ENCODE measurements at regions not wholly inside any gene's neighbourhood (a gene's known extent, or its start where the extent isn't known, plus 50 kb on each side); places are given as distances from the start of the nearest gene placed in this dataset.

DNA sequence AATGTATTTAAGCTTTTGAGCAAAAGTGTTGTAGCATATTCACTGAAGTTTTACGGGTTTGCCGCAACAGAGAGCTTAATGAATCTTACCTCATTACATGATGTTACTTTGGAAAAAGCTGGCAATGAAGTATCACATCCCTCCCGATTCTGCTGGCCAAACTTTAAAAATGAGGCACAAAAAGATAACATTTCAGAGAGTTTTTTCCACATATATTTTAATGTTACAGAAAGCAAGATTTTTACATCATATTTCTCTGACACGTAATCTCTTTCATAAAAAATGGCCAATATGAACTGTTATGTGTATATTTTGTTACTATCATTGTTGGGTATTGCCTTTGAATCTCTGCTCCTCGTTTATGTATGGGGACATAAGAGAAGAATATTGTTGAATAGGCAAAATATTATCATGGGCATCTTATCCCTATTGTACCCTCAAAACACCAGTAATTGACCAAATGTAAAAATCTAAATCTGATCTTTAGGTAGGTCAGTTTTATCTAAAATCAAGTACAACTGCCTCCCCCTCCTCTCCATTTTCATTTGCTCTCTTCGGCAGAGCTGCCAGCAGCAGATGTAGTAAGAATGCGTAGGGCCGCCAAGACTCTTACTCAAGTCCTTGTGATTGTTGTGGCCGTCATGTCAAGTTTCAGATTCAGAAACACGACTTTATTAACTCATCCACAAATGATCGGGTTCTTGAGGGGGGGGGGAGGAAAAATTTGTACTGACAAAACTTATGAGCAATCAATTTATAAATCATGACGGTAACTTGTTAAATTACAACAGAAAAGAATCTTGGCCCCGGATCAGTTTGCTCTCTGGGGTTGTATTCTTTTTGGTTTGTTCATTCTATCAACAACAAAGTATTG, 106.7 kb upstream of the THRB start:
- no peak for DNase-seq (ENCODE audit: low read depth, low spot score)
- TF ChIP-seq, protein P1, sequence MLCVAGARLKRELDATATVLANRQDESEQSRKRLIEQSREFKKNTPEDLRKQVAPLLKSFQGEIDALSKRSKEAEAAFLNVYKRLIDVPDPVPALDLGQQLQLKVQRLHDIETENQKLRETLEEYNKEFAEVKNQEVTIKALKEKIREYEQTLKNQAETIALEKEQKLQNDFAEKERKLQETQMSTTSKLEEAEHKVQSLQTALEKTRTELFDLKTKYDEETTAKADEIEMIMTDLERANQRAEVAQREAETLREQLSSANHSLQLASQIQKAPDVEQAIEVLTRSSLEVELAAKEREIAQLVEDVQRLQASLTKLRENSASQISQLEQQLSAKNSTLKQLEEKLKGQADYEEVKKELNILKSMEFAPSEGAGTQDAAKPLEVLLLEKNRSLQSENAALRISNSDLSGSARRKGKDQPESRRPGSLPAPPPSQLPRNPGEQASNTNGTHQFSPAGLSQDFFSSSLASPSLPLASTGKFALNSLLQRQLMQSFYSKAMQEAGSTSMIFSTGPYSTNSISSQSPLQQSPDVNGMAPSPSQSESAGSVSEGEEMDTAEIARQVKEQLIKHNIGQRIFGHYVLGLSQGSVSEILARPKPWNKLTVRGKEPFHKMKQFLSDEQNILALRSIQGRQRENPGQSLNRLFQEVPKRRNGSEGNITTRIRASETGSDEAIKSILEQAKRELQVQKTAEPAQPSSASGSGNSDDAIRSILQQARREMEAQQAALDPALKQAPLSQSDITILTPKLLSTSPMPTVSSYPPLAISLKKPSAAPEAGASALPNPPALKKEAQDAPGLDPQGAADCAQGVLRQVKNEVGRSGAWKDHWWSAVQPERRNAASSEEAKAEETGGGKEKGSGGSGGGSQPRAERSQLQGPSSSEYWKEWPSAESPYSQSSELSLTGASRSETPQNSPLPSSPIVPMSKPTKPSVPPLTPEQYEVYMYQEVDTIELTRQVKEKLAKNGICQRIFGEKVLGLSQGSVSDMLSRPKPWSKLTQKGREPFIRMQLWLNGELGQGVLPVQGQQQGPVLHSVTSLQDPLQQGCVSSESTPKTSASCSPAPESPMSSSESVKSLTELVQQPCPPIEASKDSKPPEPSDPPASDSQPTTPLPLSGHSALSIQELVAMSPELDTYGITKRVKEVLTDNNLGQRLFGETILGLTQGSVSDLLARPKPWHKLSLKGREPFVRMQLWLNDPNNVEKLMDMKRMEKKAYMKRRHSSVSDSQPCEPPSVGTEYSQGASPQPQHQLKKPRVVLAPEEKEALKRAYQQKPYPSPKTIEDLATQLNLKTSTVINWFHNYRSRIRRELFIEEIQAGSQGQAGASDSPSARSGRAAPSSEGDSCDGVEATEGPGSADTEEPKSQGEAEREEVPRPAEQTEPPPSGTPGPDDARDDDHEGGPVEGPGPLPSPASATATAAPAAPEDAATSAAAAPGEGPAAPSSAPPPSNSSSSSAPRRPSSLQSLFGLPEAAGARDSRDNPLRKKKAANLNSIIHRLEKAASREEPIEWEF (IDR thresholded peaks at IDR 0.05; ENCODE audit: insufficient replicate concordance, low read depth, low read length), result no peak
- TF ChIP-seq TARDBP (IDR thresholded peaks at IDR 0.05; ENCODE audit: borderline replicate concordance) (no peak), USF2 (IDR thresholded peaks at IDR 0.05; ENCODE audit: borderline replicate concordance, low read depth, low read length) (no peak), NBN (IDR thresholded peaks at IDR 0.05) (no peak), WRNIP1 (IDR thresholded peaks at IDR 0.05; ENCODE audit: borderline replicate concordance, low read depth, low read length) (no peak), TCF7 (IDR thresholded peaks at IDR 0.05; ENCODE audit: borderline replicate concordance) (no peak), SRF (IDR thresholded peaks at IDR 0.05; ENCODE audit: low read depth in 2 of 2, low read length in 2 of 2) (no peak), BACH1 (IDR thresholded peaks at IDR 0.05; ENCODE audit: borderline replicate concordance) (no peak), BCL3 (IDR thresholded peaks at IDR 0.05; ENCODE audit: borderline replicate concordance, insufficient read depth, low read depth, low read length, poor library complexity, severe bottlenecking) (no peak), CREM (IDR thresholded peaks at IDR 0.05; ENCODE audit: low read depth) (no peak), ZBED1 (IDR thresholded peaks at IDR 0.05; ENCODE audit: borderline replicate concordance) (no peak), EP300 (IDR thresholded peaks at IDR 0.05; ENCODE audit: borderline replicate concordance in 1 of 2, control insufficient read depth in 1 of 2, low read depth in 2 of 2, low read length in 2 of 2) (no peak)
- TF ChIP-seq, protein P2, sequence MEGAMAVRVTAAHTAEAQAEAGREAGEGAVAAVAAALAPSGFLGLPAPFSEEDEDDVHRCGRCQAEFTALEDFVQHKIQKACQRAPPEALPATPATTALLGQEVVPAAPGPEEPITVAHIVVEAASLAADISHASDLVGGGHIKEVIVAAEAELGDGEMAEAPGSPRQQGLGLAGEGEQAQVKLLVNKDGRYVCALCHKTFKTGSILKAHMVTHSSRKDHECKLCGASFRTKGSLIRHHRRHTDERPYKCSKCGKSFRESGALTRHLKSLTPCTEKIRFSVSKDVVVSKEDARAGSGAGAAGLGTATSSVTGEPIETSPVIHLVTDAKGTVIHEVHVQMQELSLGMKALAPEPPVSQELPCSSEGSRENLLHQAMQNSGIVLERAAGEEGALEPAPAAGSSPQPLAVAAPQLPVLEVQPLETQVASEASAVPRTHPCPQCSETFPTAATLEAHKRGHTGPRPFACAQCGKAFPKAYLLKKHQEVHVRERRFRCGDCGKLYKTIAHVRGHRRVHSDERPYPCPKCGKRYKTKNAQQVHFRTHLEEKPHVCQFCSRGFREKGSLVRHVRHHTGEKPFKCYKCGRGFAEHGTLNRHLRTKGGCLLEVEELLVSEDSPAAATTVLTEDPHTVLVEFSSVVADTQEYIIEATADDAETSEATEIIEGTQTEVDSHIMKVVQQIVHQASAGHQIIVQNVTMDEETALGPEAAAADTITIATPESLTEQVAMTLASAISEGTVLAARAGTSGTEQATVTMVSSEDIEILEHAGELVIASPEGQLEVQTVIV (IDR thresholded peaks at IDR 0.05; ENCODE audit: borderline replicate concordance, partially characterized antibody), result no peak

More for the DNA sequence above, 106.7 kb upstream of the THRB start:
- ChIA-PET RAD21 (ENCODE audit: unreplicated experiment) (no interaction called here), POLR2A (no interaction called here), SMC1A (ENCODE audit: uncharacterized antibody, unreplicated experiment) (interaction anchor here (0.7 to 1.5 kb wide), 2 partner anchors 14 to 291 kb away, joined by 3 read pairs; no protein-coding TSS in a partner anchor), CTCF (interaction anchor here (1.0 to 1.7 kb wide), 3 partner anchors 12 to 79 kb away, joined by 3 to 4 read pairs (median 4); no protein-coding TSS in a partner anchor)
- Histone ChIP-seq H2AFZ (ENCODE audit: control insufficient read depth, low read depth, low read length) (no peak overlapping the region), H3K36me3 (ENCODE audit: control insufficient read depth in 2 of 2, insufficient read depth in 2 of 2, low read length in 1 of 2) (no peaks in the 10 kb centered on the region), H3K4me1 (ENCODE audit: control insufficient read depth, insufficient read depth, low read length) (no peaks in the 10 kb centered on the region), H3K27ac (ENCODE audit: control insufficient read depth, insufficient read depth) (no peak overlapping the region), H3K4me2 (ENCODE audit: control insufficient read depth, insufficient read depth) (no peak overlapping the region), H3K9ac (ENCODE audit: control insufficient read depth, insufficient read depth, low read length) (no peak overlapping the region), H3K4me3 (no peak overlapping the region), H3K9me3 (replicated peaks; ENCODE audit: control insufficient read depth, insufficient read depth, low read length) (no peaks in the 10 kb centered on the region), H3K27me3 (replicated peaks in 1 of 2; ENCODE audit: control insufficient read depth in 2 of 2, insufficient read depth in 2 of 2, low read length in 1 of 2) (no peaks in the 10 kb centered on the region), H4K20me1 (ENCODE audit: control insufficient read depth, insufficient read depth) (no peaks in the 10 kb centered on the region), H3K79me2 (ENCODE audit: control insufficient read depth, insufficient read depth, low read length) (no peaks in the 10 kb centered on the region)
- ATAC-seq (no peak), FAIRE-seq (no peak)
- WGBS (ENCODE audit: insufficient coverage, insufficient replicate concordance, low lambda C conversion rate, missing lambda C conversion rate), result 49% methylated on average over 13 of the region's 13 CpGs
- in situ Hi-C loops (cut with MboI) (no loop called here), intact Hi-C loops (cut with micrococcal nuclease; ENCODE audit: unreplicated experiment) (no loop called here)
- BruUV-seq (replicated peaks), result no TSS peak

Measured in GM12878 (cell line).